Heart right ventricle (tissue), 16 donors: ENCODE measurements at regions not wholly inside any gene's neighbourhood (a gene's known extent, or its start where the extent isn't known, plus 50 kb on each side); places are given as distances from the start of the nearest gene placed in this dataset.

Experiments used
- ATAC-seq, 8 donors: fragments of 200-7000 bp; cut with Tn5 transposase; one replicate each; pipeline ENCODE4 v1.9.1; 2020; ENCODE audit warnings: mild to moderate bottlenecking in 8 of 8, moderate library complexity in 8 of 8, moderate number of reproducible peaks in 1 of 8
- DNase-seq, 2 donors: peaks; one replicate each; pipeline ENCODE4 v3.0.0-alpha.2; 2020
- H3K27ac ChIP-seq, 10 donors: fragments of 200-600 bp; sonication (generic) in 2 of 10; one replicate each; pipeline versions ENCODE4 v1.5.0 to v1.8.0; 2020 to 2022; ENCODE audit warnings: mild to moderate bottlenecking in 3 of 10
- H3K27me3 ChIP-seq, 7 donors: fragments of 200-600 bp; one replicate each; pipeline ENCODE4 v1.8.0; 2021 to 2022; ENCODE audit warnings: mild to moderate bottlenecking in 2 of 7
- H3K36me3 ChIP-seq, 9 donors: fragments of 200-600 bp; sonication (generic) in 1 of 9; one replicate each; pipeline versions ENCODE4 v1.5.0 to v1.8.0; 2020 to 2022; ENCODE audit warnings: mild to moderate bottlenecking in 2 of 9
- H3K4me1 ChIP-seq, 9 donors: fragments of 200-600 bp; sonication (generic) in 1 of 9; one replicate each; pipeline versions ENCODE4 v1.5.0 to v1.8.0; 2020 to 2022; ENCODE audit warnings: mild to moderate bottlenecking in 4 of 9
- H3K4me3 ChIP-seq, 10 donors: fragments of 200-600 bp; sonication (generic) in 2 of 10; one replicate each; pipeline versions ENCODE4 v1.5.0 to v1.8.0; 2020 to 2022; ENCODE audit warnings: mild to moderate bottlenecking in 7 of 10, moderate library complexity in 2 of 10
- H3K9me3 ChIP-seq, 11 donors: fragments of 200-600 bp in 10 of 11; sonication (generic) in 2 of 11; one replicate each; pipeline versions ENCODE4 v1.5.0 to v1.8.0; 2013 to 2022; ENCODE audit warnings: mild to moderate bottlenecking in 2 of 11, control low read depth in 1 of 11, moderate library complexity in 1 of 11
- CTCF ChIP-seq, 9 donors: fragments of 200-600 bp; sonication (generic) in 2 of 9; IDR thresholded peaks; one replicate each; pipeline versions ENCODE4 v1.5.0 to v1.8.0; 2021 to 2022; ENCODE audit warnings: antibody characterized with exemption in 9 of 9, mild to moderate bottlenecking in 5 of 9, moderate library complexity in 1 of 9
- WGBS, 2 donors: extraction: QIAGEN DNeasy Blood & Tissue Kit; methylation state at CpG; one replicate each; pipeline ENCODE4 v1.1.7; 2013; ENCODE audit warnings: inconsistent platforms in 1 of 2; 5-methylcytosine and 5-hydroxymethylcytosine counted together
- intact Hi-C, 10 donors: fragments of 100-400 bp; cut with DNase I; formaldehyde crosslinking; loops; one replicate each; pipeline versions ENCODE4 v1.11.1 to v1.14.2; 2022
- donor health status: Arrhythmogenic right ventricular cardiomyopathy.
- donor health status: ischemic (EF 13 %, LVEDD 7.1; RV severe dilation, severe dysfunction).
- donor health status: healthy with polysubstance abuse.
- donor health status: DM: no; HTN: yes; CAD: no.
- donor health status: DM: no; HTN: no; CAD: no.
- donor health status: ischemic (EF 25% LVEDD 6.9; RV normal size, moderate dysfunction).
- donor health status: ischemic (EF 25% LVEDD 5.7; RV mildly dilated, moderate dysfunction).
- donor health status: healthy.
- donor health status: DM: yes; HTN: yes; CAD: no.
- donor health status: Ischemic cardiomyopathy.
- donor health status: ischemic (EF 35%, LVEDD 5.7; RV mildly dilated, moderate dysfunction).
- donor health status: nonischemic (EF 11% LVEDD 7.7; RV severe dilation, severe dysfunction).
- donor health status: DM: yes; HTN: yes; CAD: no.
- donor health status: PGD.
- donor health status: ischemic (EF 29% LVEDD 5.4; RV normal size, mild dysfunction).
- donor health status: nonischemic (EF 23%, LVEDD 6.1; RV moderate dilation, normal function).

- no peaks in the 10 kb centered on the region for H3K9me3 ChIP-seq
- ATAC-seq (no peak), DNase-seq (no peak)
- TF ChIP-seq CTCF (IDR thresholded peaks at IDR 0.05) = no peak
- 98 to 100% methylated on average over 1 of the region's 1 CpG for WGBS, 2 donors
- no peaks in the 10 kb centered on the region for H3K27me3 ChIP-seq
- H3K4me1 ChIP-seq = peaks cover 0 to 34% (median 4%) of the 10 kb centered on the region in 9 donors
- H3K27ac ChIP-seq = no peak overlapping the region
- intact Hi-C loops = no loop called here
- H3K4me3 ChIP-seq = no peak overlapping the region
- no peaks in the 10 kb centered on the region for H3K36me3 ChIP-seq
Observed at GRCh38 chr13:73937441-73937840, 196.8 kb downstream of the KLF12 start.

GRCh38 chr13:73935991-73936390 is 198.2 kb downstream of the KLF12 start:
- no peaks in the 10 kb centered on the region for H3K9me3 ChIP-seq
- no peak overlapping the region for H3K4me3 ChIP-seq
- TF ChIP-seq CTCF (IDR thresholded peaks at IDR 0.05) = no peak
- intact Hi-C loops = no loop called here
- peaks cover 0 to 34% (median 4%) of the 10 kb centered on the region in 9 donors for H3K4me1 ChIP-seq
- H3K27ac ChIP-seq = no peak overlapping the region
- ATAC-seq (no peak), DNase-seq (no peak)
- H3K36me3 ChIP-seq = no peaks in the 10 kb centered on the region
- 68 to 70% methylated on average over 3 of the region's 3 CpGs for WGBS, 2 donors
- H3K27me3 ChIP-seq = no peaks in the 10 kb centered on the region

GRCh38 chr13:73934771-73935170 is 199.4 kb downstream of the KLF12 start:
- H3K27ac ChIP-seq = no peak overlapping the region
- ATAC-seq = no peak
- peaks cover 0 to 23% (median 4%) of the 10 kb centered on the region in 9 donors for H3K4me1 ChIP-seq
- no peak for DNase-seq
- no peaks in the 10 kb centered on the region for H3K36me3 ChIP-seq
- WGBS, 2 donors = 98 to 100% methylated on average over 3 of the region's 3 CpGs
- intact Hi-C loops = no loop called here
- no peaks in the 10 kb centered on the region for H3K27me3 ChIP-seq
- no peak overlapping the region for H3K4me3 ChIP-seq
- TF ChIP-seq CTCF (IDR thresholded peaks at IDR 0.05) = no peak
- no peaks in the 10 kb centered on the region for H3K9me3 ChIP-seq

DNA sequence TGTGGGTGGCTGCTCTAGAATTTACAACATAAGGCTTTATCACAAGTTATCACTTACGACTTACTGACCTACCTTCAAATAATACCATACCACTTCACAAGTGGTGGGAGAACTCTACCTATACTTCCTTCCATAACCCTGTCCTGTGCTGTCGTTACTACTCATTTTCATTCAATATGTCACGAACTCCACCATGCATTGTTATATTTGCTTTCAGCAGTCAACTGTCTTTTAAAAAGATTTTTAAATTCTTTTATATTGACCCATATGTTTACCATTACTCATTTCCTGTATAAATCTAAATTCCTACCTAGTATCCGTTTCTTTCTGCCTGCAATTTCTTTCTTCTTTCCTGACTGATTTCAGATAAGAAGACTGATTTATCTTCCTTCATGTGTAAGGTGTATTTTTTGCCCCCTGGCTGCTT is 200.0 kb downstream of the KLF12 start:
- Histone ChIP-seq H3K36me3 (no peaks in the 10 kb centered on the region), H3K9me3 (no peaks in the 10 kb centered on the region), H3K27ac (no peak overlapping the region), H3K4me3 (no peak overlapping the region), H3K4me1 (peaks cover 0 to 19% (median 4%) of the 10 kb centered on the region in 9 donors), H3K27me3 (no peaks in the 10 kb centered on the region)
- ATAC-seq (no peak), DNase-seq (no peak)
- intact Hi-C loops = no loop called here
- no peak for TF ChIP-seq CTCF (IDR thresholded peaks at IDR 0.05)
- 80 to 83% methylated on average over 4 of the region's 4 CpGs for WGBS, 2 donors
